ENCODE measurements at regions not wholly inside any gene's neighbourhood (a gene's known extent, or its start where the extent isn't known, plus 50 kb on each side); places are given as distances from the start of the nearest gene placed in this dataset.

- ChIA-PET POLR2A (no interaction called here), CTCF (no interaction called here)
Measured at GRCh38 chr7:25495342-25496250, 267.3 kb upstream of the NPVF start.

DNA sequence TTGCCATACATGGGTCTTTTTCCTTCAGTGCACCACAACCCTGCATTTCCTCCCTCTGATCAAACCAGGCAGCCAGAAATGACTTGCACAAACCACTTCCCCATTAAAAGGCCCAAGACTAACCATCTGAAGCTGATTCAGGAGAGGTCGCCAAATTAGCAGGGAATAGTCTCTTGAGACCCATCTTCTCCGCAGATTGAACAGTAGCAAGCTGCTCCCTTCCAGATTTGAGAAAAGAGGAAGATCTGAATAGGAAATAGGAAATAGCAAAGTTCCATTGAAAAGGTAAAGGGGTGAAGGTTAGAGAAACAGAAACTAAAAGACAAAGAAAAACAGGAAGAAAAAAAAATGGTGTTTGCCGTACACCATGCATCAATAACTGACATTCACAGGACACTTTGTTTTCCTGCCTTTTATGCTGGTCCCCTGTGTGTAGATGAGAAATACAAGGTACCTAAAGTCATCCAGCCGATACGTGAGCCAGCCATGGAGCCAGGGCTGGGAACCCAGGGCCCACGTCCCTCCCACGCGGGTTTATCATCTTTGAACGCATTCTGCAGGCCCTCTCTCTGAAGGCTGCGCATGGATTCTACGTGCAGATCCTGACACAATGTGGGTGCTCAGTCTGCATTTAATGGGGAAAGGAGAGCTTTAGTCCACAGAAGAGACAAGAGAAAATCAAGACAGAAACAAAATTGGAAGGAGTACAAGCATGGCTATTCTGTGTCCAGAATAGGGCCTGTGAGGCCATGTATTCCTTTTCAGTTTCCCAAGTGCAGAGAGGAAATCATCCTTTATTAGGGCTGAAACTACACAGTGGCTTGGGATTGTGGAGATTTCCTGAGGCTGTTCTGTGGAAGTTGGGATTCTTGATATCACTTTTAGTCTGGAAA is 268.4 kb upstream of the NPVF start:
- POLR2A ChIA-PET, result no interaction called here

DNA sequence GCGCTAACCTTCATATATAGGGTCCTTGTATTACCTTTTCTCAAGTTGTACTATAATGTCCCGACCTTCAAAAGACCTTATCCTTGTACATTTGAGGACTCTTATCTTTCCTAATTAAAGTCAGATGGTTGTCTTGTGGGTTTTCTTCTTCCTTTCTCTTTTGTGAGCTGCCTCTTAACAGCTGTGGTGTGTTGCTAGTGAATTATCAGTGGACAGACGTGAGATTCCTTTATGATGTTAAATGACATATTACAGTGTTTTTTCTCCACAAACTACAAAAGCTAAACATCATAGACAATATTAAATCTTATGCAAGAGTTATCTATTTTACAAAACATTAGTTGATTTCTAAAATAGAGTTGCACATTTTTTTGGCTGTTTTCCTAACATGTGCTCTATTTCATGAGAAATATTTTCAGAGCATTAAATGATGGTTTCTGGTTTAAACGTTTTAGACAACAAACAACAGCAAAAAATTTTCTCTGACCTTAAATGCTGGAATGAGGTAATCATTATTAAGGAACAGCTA is 272.2 kb upstream of the NPVF start:
- POLR2A ChIA-PET, result no interaction called here
- CTCF ChIA-PET, result interaction anchor here (1.0 kb wide), 1 partner anchor 240 kb away, joined by 3 read pairs; no protein-coding TSS in a partner anchor

More for the DNA sequence above, 268.4 kb upstream of the NPVF start:
- CTCF ChIA-PET, result no interaction called here

DNA sequence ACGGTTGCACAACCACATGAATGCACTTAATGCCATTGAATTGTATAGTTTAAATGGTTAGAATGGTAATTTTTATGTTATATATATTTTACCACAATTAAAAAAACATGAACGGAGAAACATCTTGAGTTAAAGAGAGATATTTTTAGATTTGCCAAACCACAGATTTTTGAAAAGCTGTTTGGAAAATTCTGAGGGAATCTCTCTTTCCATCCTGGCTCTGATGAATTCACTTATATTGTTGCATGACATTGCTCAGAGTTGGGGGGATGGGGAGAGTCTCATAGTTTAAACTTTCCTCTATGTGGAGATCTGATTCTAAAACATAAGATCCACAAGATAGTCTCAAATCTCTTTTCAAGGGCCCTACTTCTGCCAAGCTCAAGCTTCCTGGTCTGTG is 275.0 kb upstream of the NPVF start:
- ChIA-PET CTCF (no interaction called here), POLR2A (no interaction called here)

DNA sequence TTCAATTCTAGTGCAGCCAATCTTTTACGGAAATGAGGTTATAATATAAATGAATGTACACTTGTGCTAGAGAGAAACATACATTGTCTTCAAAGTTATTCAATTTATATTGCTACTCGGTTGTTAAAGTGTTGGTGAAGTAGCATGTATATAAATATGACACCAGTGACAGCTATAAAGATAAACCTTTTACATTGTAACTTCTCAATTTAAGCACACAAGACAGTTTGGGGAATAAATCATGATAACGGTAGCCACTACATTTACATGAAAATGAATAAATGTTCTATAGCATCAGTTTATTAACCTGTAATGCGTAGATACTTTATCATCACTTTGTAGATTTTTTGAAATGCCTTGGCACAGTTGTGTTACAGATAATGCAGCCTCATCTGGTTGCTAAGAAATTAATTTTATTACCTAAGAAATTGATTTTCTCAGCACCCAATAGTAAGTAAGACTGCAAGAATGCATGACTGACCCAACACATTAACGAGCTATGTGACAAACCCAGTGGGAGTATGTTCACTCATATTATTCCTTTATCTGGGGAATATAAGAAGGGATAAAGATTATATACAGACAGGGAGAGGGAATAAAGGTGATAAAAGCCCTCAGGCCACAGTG is 283.9 kb upstream of the NPVF start:
- POLR2A ChIA-PET, result no interaction called here
- CTCF ChIA-PET, result no interaction called here

DNA sequence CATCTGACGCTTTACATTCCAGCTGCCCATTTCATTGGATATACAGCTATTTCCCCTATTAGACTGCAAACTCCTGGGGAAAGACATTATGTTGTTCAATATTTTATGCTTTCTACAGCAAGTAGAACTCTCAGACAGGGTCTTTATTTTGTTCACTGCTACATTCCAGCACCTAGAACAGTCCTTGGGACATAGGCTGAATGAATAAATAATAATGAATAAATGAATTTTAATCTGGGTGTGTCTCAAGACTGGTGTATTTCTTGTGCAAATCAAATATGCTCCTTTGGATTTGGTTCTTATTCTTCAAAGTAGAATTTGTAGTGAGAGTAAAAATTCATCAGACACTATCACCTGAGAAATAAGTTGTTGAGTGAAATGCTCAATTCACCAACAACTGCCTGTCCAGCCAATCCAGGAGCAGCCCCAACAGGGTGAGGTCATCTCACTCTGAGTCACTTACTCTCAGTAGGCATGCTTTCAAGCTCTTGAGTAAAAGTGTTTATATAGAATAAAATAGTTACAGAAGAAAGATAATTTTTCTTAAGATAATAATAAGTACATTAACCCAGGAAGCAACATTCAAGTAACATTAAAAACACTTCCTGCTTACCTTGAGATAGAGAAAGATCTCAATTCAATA is 287.5 kb upstream of the NPVF start:
- ChIA-PET POLR2A (no interaction called here), CTCF (no interaction called here)

- POLR2A ChIA-PET, result no interaction called here
- CTCF ChIA-PET, result no interaction called here
Measured at GRCh38 chr7:25517906-25518305, 289.6 kb upstream of the NPVF start.

GRCh38 chr7:25520017-25520416 is 291.7 kb upstream of the NPVF start:
- ChIA-PET POLR2A (no interaction called here), CTCF (no interaction called here)

DNA sequence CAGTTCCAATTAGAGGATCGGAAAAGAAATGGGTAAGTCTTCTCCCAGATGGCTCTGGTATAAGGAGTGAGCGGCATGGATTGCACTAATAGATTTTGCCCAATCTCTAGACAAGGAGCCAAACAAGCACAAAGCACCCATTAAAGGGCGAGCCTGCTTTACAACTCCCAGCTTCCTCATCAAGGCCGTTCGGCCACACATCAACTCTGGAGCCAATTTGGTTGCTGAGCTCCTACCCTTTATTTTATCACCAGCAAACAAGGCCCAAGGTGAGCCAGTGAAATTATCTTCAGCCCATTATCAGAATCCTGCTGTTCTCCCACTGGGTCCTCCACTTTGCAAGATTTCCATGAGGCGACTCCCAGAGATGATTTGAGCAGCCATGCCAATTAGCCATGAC is 292.2 kb upstream of the NPVF start:
- CTCF ChIA-PET, result no interaction called here
- POLR2A ChIA-PET, result no interaction called here

- ChIA-PET POLR2A (no interaction called here), CTCF (no interaction called here)
Measured at GRCh38 chr7:25521236-25521635, 292.9 kb upstream of the NPVF start.

DNA sequence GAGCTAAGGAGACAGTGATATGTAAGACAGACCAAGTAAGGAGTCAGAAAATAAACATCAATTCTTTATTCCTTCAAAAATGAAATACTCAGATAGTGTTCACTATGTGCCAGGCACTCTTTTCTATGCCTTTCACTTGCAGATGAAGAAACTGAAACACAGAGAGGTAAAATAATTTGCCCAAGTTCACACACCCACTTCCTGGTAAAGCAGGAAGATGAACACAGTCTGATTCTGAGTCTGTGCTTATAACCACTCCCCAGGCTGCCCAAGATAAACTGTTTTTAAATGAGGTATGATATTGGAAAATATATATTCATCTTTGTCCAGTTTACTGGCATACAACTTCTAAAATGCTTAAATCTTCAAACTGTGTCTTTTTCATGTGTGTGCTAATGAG is 294.4 kb upstream of the NPVF start:
- CTCF ChIA-PET, result no interaction called here
- POLR2A ChIA-PET, result no interaction called here

- ChIA-PET CTCF (no interaction called here), POLR2A (no interaction called here)
Measured at GRCh38 chr7:25527665-25528170, 299.4 kb upstream of the NPVF start.

DNA sequence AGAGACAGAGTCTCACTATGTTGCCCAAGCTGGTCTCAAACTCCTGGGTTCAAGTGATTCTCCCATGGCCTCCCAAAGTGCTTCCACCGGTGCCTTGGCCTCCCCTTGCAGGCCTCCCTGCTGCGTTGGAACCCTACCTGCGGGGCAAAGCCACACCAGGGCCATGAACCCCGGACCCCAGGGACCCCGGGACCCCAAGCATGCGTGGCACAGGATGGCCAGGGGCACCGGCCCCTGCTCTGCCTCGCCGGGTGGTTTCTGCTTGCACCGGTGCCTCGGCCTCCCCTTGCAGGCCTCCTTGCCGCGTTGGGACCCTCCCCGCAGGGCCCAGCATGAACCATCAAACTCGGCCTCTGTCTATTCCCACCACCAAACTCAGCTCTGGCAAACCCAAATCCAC is 301.0 kb upstream of the NPVF start:
- POLR2A ChIA-PET, result no interaction called here
- CTCF ChIA-PET, result no interaction called here

DNA sequence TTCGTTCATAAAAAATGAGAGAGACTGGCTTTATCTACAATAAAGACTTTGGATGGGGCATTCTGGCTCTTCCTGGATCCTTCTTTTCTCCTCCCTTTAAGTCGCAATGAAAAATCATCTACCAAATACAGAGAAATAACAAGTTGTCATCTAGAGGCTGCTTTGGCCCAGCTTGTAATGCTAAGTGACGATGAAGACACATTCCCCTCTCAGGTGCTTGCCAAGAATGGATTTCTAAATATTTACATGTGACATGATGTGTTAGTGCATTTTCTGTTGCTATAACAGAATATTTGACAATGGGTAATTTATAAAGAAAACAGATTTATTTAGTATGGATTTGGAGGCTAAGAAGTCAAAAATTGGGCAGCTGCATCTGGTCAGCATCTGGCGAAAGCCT is 308.6 kb upstream of the NPVF start:
- POLR2A ChIA-PET, result no interaction called here
- CTCF ChIA-PET, result no interaction called here

DNA sequence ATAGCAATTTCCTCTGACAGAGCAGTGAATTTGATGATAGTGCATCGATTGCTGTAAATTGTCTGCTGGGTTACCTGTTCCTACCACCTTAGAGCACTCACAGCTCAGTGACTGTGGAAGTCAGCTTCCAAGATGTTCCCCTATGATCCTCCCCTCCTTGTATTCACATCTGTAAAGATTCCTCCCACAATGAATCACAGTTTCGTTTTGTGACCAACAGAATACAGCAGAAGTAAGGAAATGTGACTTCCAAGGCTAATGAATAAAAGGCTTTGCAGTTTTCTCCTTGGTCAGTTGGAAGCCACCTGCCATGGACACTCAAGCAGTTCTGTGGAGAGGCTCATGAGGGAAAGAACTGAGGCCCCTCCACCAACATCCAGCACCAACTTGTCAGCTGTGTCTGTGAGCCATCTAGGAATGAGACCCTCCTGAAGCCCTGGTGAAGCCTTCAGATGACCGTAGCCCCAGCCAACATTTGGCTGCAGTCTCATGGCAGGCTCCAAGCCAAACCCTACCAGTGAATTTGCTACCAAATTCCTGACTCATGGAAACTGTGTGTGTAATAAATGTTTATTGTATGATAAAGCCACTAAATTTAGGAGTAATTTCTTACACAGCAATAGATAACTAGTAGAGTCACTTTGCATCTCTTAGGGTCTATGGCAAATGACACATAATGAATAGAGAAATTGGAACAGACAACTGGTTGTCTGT is 309.5 kb upstream of the NPVF start:
- POLR2A ChIA-PET, result no interaction called here
- CTCF ChIA-PET, result no interaction called here

- CTCF ChIA-PET, result no interaction called here
Measured at GRCh38 chr7:25541094-25541821, 313.0 kb upstream of the NPVF start.

GRCh38 chr7:25541877-25542276 is 313.6 kb upstream of the NPVF start:
- CTCF ChIA-PET, result no interaction called here
- POLR2A ChIA-PET, result no interaction called here

More at GRCh38 chr7:25541094-25541821, 313.0 kb upstream of the NPVF start:
- POLR2A ChIA-PET, result no interaction called here

- CTCF ChIA-PET, result no interaction called here
- POLR2A ChIA-PET, result no interaction called here
Measured at GRCh38 chr7:25543210-25543609, 314.9 kb upstream of the NPVF start.

GRCh38 chr7:25543798-25544197 is 315.5 kb upstream of the NPVF start:
- POLR2A ChIA-PET, result no interaction called here
- CTCF ChIA-PET, result no interaction called here

Data from activated CD8-positive, alpha-beta memory T cell treated with anti-CD3 and anti-CD28 coated beads for 36 hours (primary cell).